ENCODE measurements at regions not wholly inside any gene's neighbourhood (a gene's known extent, or its start where the extent isn't known, plus 50 kb on each side); places are given as distances from the start of the nearest gene placed in this dataset.

DNA sequence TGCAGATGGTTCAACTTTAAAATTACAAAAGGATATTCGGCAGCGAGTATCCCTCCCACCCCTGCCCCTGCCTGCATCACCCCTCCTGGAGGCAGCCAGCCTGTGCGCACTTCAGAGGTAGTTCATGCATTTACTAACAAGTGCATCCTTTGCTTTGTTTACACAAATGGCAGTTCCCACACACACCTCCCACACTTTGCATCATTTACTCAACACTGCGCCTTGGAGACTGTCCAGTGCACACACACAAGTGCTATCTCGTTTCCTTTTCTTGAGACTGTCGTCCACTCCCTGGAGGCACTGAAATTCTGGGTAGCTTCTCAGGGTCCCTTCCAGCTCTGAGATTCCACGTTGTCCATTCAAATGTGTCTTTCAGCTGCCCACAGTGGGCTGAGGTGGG is 53.1 kb upstream of the VSX1 start:
- no peak overlapping the region for H3K27ac ChIP-seq
- no peaks in the 10 kb centered on the region for H3K27me3 ChIP-seq
- H3K4me1 ChIP-seq: no peaks in the 10 kb centered on the region
- in situ Hi-C loops (cut with MboI; ENCODE audit: low sequenced_read_pairs in 4 of 4) (no loop called here), intact Hi-C loops (cut with DNase I; ENCODE audit: low total_unique reads) (no loop called here)
- H3K4me3 ChIP-seq: no peak overlapping the region
- no peaks in the 10 kb centered on the region for H3K9me3 ChIP-seq
- ATAC-seq: no peak
- no peak for TF ChIP-seq POLR2A (IDR thresholded peaks at IDR 0.05)
- TF ChIP-seq, protein P1, sequence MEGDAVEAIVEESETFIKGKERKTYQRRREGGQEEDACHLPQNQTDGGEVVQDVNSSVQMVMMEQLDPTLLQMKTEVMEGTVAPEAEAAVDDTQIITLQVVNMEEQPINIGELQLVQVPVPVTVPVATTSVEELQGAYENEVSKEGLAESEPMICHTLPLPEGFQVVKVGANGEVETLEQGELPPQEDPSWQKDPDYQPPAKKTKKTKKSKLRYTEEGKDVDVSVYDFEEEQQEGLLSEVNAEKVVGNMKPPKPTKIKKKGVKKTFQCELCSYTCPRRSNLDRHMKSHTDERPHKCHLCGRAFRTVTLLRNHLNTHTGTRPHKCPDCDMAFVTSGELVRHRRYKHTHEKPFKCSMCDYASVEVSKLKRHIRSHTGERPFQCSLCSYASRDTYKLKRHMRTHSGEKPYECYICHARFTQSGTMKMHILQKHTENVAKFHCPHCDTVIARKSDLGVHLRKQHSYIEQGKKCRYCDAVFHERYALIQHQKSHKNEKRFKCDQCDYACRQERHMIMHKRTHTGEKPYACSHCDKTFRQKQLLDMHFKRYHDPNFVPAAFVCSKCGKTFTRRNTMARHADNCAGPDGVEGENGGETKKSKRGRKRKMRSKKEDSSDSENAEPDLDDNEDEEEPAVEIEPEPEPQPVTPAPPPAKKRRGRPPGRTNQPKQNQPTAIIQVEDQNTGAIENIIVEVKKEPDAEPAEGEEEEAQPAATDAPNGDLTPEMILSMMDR (IDR thresholded peaks at IDR 0.05 in 4 of 5, conservative IDR thresholded peaks at IDR 0.05 in 1 of 5): no peak
- H3K36me3 ChIP-seq: no peaks in the 10 kb centered on the region
- DNase-seq: no peak

DNA sequence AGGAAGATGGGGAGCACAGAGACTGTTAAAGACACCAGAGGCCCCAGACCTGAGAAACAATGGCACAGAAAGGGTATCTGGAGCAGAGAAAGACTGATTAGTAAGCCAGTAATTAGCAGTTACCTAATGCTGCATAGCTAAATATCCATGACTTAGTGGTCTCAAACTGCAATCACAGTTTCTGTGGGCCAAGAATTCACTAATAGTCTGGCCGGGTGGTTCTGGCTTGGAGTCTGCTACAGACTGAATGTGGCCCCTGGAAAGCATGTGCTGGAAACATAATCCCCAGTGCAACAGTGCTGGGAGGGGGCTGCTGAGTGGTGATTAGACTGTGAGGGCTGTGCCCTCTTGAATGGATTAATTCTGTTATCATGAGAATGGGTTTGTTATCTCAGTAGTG is 54.1 kb upstream of the VSX1 start:
- ATAC-seq (no peak), DNase-seq (no peak)
- in situ Hi-C loops (cut with MboI; ENCODE audit: low sequenced_read_pairs in 4 of 4): no loop called here
- Histone ChIP-seq H3K27me3 (no peaks in the 10 kb centered on the region), H3K9me3 (no peaks in the 10 kb centered on the region), H3K27ac (no peak overlapping the region), H3K4me1 (no peaks in the 10 kb centered on the region), H3K4me3 (no peak overlapping the region), H3K36me3 (no peaks in the 10 kb centered on the region)
- no peak for TF ChIP-seq POLR2A (IDR thresholded peaks at IDR 0.05)
- TF ChIP-seq, protein P1 (IDR thresholded peaks at IDR 0.05 in 4 of 5, conservative IDR thresholded peaks at IDR 0.05 in 1 of 5): no peak
- intact Hi-C loops (cut with DNase I; ENCODE audit: low total_unique reads): no loop called here

DNA sequence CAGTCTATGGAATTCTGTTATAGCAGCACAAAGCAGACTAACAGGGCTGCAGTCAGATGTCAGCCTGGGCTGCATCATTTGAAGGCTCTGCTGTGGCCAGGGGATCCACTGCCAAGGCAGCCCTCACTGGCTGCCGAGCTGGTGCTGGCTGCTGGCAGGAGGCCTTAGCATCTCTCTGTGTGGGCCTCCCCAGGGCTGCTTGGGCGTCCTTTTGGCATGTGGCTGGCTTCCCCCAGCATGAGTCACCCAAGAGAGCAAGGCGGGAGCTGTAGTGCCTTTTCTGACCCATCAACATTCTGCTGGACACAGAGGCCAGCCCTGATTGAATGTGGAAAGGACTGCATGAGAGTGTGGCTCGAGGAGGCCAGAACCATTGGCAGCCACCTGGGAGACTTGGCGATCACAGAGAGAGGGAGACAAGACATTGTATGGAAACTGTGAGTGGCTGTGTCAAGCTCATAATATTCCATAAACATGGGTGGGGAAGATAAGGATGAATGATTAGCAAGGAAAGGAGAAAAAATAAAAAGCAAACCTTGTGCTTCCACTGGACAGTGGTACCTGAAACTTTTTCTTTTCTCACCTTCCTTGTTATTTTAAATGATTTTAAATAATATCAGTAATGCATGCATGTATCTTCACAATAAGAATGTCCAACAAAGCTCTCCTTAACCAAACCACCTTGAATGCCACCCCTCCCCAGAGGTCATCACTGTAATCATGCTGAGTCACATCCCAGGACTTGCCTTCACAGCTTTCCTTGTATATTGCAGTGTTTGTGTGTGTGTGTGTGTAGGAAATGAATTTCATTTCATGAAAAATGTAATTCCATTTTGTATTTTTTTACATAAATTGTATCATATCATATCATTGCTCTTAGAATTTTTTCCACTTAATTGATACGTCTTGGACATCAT is 55.0 kb upstream of the VSX1 start:
- H3K27me3 ChIP-seq: no peaks in the 10 kb centered on the region
- H3K36me3 ChIP-seq: no peaks in the 10 kb centered on the region
- peak in 1 of 2 donors; percentile 36 for ATAC-seq
- H3K27ac ChIP-seq: no peak overlapping the region
- H3K4me3 ChIP-seq: no peak overlapping the region
- TF ChIP-seq POLR2A (IDR thresholded peaks at IDR 0.05): no peak
- TF ChIP-seq, protein P1 (IDR thresholded peaks at IDR 0.05 in 4 of 5, conservative IDR thresholded peaks at IDR 0.05 in 1 of 5): no peak
- no peaks in the 10 kb centered on the region for H3K9me3 ChIP-seq
- no peaks in the 10 kb centered on the region for H3K4me1 ChIP-seq
- peak in 1 of 2 donors; percentile 44 for DNase-seq
- in situ Hi-C loops (cut with MboI; ENCODE audit: low sequenced_read_pairs in 4 of 4): no loop called here
- intact Hi-C loops (cut with DNase I; ENCODE audit: low total_unique reads): no loop called here

DNA sequence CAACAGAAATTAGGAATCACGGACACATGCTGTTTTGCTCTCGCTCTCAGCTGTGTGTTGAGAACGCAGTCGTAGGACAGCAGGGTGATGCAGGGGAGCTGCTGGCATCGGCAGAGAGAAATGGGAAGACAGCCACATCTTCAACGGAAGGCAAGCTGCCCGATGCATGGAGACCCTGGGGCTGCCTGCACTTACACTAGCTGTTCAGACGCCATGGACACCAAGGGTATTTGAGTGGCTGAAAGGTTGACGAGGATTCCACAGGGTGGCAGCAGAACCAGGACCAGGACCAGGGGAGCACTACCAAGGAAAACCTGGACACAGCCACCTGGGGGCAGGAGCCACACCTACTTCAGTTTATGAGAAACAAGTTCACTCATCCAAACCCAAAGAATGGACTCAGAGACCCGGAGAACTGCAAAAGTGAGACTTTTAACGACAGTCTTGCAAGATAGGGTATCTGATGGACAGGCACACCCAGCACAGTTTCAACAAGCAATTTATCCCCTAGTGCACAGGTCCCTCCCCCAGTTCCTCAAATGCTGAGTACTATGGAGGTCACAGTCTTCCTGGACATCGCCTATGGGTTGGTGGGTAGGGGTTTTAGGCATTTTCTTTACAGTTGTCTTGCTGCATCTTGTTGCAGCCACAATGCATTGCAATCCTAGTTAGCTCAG is 56.3 kb upstream of the ENTPD6 start:
- in situ Hi-C loops (cut with MboI; ENCODE audit: low sequenced_read_pairs in 4 of 4) (no loop called here), intact Hi-C loops (cut with DNase I; ENCODE audit: low total_unique reads) (no loop called here)
- no peak for TF ChIP-seq POLR2A (IDR thresholded peaks at IDR 0.05)
- TF ChIP-seq, protein P1 (IDR thresholded peaks at IDR 0.05 in 4 of 5, conservative IDR thresholded peaks at IDR 0.05 in 1 of 5): no peak
- DNase-seq: no peak
- peaks cover 0 to 3% (median 0%) of the 10 kb centered on the region in 3 donors for H3K27me3 ChIP-seq
- H3K4me3 ChIP-seq: no peak overlapping the region
- H3K4me1 ChIP-seq: no peaks in the 10 kb centered on the region
- H3K36me3 ChIP-seq: no peaks in the 10 kb centered on the region
- no peak overlapping the region for H3K27ac ChIP-seq
- no peak for ATAC-seq
- no peaks in the 10 kb centered on the region for H3K9me3 ChIP-seq

Measured in gastrocnemius medialis (tissue), 4 donors.